ENCODE measurements at regions not wholly inside any gene's neighbourhood (a gene's known extent, or its start where the extent isn't known, plus 50 kb on each side); places are given as distances from the start of the nearest gene placed in this dataset.
"Not testable (repeated sequence)": the region's sequence is repeated elsewhere in the genome, so short reads cannot be mapped to it uniquely, and the experiment has no call there.

DNA sequence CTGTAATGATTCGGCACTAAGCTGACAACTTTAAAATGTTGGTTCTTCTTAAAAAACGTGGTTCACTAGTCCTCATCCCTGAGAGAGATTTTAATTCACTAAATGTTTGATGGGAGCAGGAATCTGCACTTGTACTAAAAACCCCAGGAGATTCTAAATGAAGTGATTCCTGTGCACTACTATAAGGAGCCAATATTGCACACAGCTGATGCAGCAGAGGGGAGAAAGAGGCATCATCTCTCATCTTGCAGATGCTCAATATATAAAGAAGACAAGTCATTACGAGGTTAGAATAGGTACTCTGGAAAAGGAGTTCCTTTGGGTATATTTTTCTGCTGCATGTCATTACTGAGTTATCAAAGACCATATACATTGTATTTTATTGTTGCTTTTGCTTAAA lies 207.6 kb upstream of the RASGEF1B start:
- Mint-ChIP-seq H3K4me1 (ENCODE audit: low read depth, unreplicated experiment) (peaks cover 25% of the 10 kb centered on the region), H3K27me3 (ENCODE audit: unreplicated experiment) (peaks cover 1% of the 10 kb centered on the region), H3K36me3 (ENCODE audit: unreplicated experiment) (no peaks in the 10 kb centered on the region), H3K9me3 (ENCODE audit: unreplicated experiment) (no peaks in the 10 kb centered on the region), H3K4me3 (ENCODE audit: unreplicated experiment) (no peak overlapping the region), H3K27ac (ENCODE audit: unreplicated experiment) (peak overlapping the region; percentile 0)
- no peak for DNase-seq
- no peak for TF ChIP-seq CTCF (IDR thresholded peaks at IDR 0.05; ENCODE audit: partially characterized antibody, unreplicated experiment)

GRCh38 chr4:81678801-81679200 lies 207.1 kb upstream of the RASGEF1B start:
- TF ChIP-seq CTCF (IDR thresholded peaks at IDR 0.05; ENCODE audit: partially characterized antibody, unreplicated experiment), result no peak
- Mint-ChIP-seq H3K36me3 (ENCODE audit: unreplicated experiment) (no peaks in the 10 kb centered on the region), H3K4me3 (ENCODE audit: unreplicated experiment) (no peak overlapping the region), H3K27me3 (ENCODE audit: unreplicated experiment) (no peaks in the 10 kb centered on the region), H3K4me1 (ENCODE audit: low read depth, unreplicated experiment) (peaks cover 23% of the 10 kb centered on the region), H3K9me3 (ENCODE audit: unreplicated experiment) (no peaks in the 10 kb centered on the region), H3K27ac (ENCODE audit: unreplicated experiment) (peak overlapping the region; percentile 0)
- DNase-seq, result no peak

- Mint-ChIP-seq H3K36me3 (ENCODE audit: unreplicated experiment) (no peaks in the 10 kb centered on the region), H3K4me3 (ENCODE audit: unreplicated experiment) (no peak overlapping the region), H3K4me1 (ENCODE audit: low read depth, unreplicated experiment) (peaks cover 17% of the 10 kb centered on the region), H3K27ac (ENCODE audit: unreplicated experiment) (no peak overlapping the region), H3K27me3 (ENCODE audit: unreplicated experiment) (no peaks in the 10 kb centered on the region), H3K9me3 (ENCODE audit: unreplicated experiment) (no peaks in the 10 kb centered on the region)
- TF ChIP-seq CTCF (IDR thresholded peaks at IDR 0.05; ENCODE audit: partially characterized antibody, unreplicated experiment), result no peak
- no peak for DNase-seq
Measured at GRCh38 chr4:81676537-81676936, 204.8 kb upstream of the RASGEF1B start.

DNA sequence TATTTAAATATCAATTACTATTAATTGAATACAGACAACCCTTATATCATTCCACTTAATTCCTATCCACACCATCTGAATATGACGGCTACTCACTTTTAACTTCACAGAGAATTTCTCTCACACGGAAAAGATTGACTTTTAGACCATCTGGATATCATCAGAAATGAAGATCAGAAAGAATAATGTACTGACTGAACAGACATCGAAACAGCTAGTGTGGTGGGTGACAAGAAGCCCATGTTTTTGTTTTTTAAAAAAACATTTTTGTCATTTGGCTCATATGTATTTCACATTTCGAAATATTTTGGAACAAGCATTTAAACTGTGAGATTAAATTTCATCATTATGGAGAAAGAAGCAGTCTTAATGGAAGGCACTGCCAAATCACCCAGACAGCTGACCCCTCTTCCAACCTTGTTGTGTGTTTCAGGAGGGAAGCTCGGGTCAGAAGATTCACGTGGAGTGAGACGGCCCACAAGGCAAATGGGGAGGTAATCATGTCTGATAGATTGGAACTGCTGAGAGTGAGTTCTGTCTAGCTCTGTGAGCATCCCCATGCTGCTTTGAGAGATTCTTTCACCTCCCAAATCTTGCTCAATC lies 204.2 kb upstream of the RASGEF1B start:
- no peak for DNase-seq
- Mint-ChIP-seq H3K9me3 (ENCODE audit: unreplicated experiment) (no peaks in the 10 kb centered on the region), H3K4me1 (ENCODE audit: low read depth, unreplicated experiment) (peaks cover 17% of the 10 kb centered on the region), H3K4me3 (ENCODE audit: unreplicated experiment) (no peak overlapping the region), H3K27me3 (ENCODE audit: unreplicated experiment) (no peaks in the 10 kb centered on the region), H3K36me3 (ENCODE audit: unreplicated experiment) (no peaks in the 10 kb centered on the region), H3K27ac (ENCODE audit: unreplicated experiment) (no peak overlapping the region)
- TF ChIP-seq CTCF (IDR thresholded peaks at IDR 0.05; ENCODE audit: partially characterized antibody, unreplicated experiment), result no peak

DNA sequence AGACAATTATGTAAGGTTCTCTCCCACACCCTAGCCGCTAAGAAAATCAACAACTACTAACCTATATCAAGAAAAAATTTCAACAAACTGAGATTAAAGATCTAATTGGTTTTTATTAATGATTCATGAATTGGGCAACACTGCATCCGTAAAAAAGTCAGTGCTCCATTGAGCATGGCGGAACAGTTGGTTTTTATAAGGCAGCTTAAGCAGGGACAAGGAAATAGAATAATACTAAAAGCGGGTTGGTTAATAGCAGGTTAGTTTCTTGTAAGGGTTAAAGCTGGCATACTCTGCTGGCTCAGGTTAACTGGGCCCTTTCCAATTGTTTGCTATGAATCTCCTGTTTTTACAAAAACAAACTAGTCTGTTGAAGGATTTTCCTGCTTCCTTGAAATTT lies 202.3 kb upstream of the RASGEF1B start:
- Mint-ChIP-seq H3K4me1 (ENCODE audit: low read depth, unreplicated experiment) (peaks cover 10% of the 10 kb centered on the region), H3K9me3 (ENCODE audit: unreplicated experiment) (no peaks in the 10 kb centered on the region), H3K4me3 (ENCODE audit: unreplicated experiment) (no peak overlapping the region), H3K27ac (ENCODE audit: unreplicated experiment) (no peak overlapping the region), H3K27me3 (ENCODE audit: unreplicated experiment) (no peaks in the 10 kb centered on the region), H3K36me3 (ENCODE audit: unreplicated experiment) (no peaks in the 10 kb centered on the region)
- no peak for DNase-seq
- no peak for TF ChIP-seq CTCF (IDR thresholded peaks at IDR 0.05; ENCODE audit: partially characterized antibody, unreplicated experiment)

GRCh38 chr4:81668328-81668727 lies 196.6 kb upstream of the RASGEF1B start:
- not testable (repeated sequence) for H3K9me3 Mint-ChIP-seq (ENCODE audit: unreplicated experiment); H3K27me3 Mint-ChIP-seq (ENCODE audit: unreplicated experiment); H3K27ac Mint-ChIP-seq (ENCODE audit: unreplicated experiment); H3K4me3 Mint-ChIP-seq (ENCODE audit: unreplicated experiment); H3K36me3 Mint-ChIP-seq (ENCODE audit: unreplicated experiment); DNase-seq
- peaks cover 17% of the 10 kb centered on the region for H3K4me1 Mint-ChIP-seq (ENCODE audit: low read depth, unreplicated experiment)
